AG09319 (cell line): ENCODE measurements at regions not wholly inside any gene's neighbourhood (a gene's known extent, or its start where the extent isn't known, plus 50 kb on each side); places are given as distances from the start of the nearest gene placed in this dataset.

ENCODE experiments used
- DNase-seq: peaks from one replicate; pipeline ENCODE4 v3.0.0-alpha.2; 2010; ENCODE audit warnings: low read depth; ENCODE audit errors: extremely low read depth
- TF ChIP-seq, protein P1 (sequence below): IDR thresholded peaks from 2 replicates; pipeline ENCODE4 v1.5.1; 2011; ENCODE audit warnings: low read depth, mild to moderate bottlenecking, inconsistent platforms, low read length, moderate library complexity

DNA sequence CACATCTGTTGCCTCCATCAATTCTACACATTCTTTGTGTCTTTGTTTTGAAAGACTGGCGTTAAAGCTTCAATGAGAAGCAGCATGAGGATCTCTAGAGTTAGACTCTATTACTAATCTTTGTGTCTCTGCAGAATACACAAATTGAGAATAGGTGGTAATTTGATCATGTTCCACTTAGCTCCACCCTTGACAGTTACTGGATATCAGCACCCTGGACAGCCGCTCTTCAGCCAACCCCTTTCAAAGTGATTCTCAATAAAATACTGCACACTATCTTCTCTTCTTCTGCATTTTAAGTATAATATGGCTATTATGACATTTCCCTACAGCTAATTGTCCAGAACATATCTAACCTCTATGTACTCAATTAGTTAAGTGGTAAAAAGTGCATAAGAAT is 54.3 kb upstream of the CNR1 start:
- no peak for DNase-seq
- TF ChIP-seq, protein P1, sequence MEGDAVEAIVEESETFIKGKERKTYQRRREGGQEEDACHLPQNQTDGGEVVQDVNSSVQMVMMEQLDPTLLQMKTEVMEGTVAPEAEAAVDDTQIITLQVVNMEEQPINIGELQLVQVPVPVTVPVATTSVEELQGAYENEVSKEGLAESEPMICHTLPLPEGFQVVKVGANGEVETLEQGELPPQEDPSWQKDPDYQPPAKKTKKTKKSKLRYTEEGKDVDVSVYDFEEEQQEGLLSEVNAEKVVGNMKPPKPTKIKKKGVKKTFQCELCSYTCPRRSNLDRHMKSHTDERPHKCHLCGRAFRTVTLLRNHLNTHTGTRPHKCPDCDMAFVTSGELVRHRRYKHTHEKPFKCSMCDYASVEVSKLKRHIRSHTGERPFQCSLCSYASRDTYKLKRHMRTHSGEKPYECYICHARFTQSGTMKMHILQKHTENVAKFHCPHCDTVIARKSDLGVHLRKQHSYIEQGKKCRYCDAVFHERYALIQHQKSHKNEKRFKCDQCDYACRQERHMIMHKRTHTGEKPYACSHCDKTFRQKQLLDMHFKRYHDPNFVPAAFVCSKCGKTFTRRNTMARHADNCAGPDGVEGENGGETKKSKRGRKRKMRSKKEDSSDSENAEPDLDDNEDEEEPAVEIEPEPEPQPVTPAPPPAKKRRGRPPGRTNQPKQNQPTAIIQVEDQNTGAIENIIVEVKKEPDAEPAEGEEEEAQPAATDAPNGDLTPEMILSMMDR = no peak

- DNase-seq = no peak
- TF ChIP-seq, protein P1 = no peak
These were observed 50.0 kb upstream of the CNR1 start for GRCh38 chr6:88216182-88216581.
